ENCODE measurements at regions not wholly inside any gene's neighbourhood (a gene's known extent, or its start where the extent isn't known, plus 50 kb on each side); places are given as distances from the start of the nearest gene placed in this dataset.
"Not testable (repeated sequence)": the region's sequence is repeated elsewhere in the genome, so short reads cannot be mapped to it uniquely, and the experiment has no call there.

- H3K36me3 ChIP-seq (ENCODE audit: control insufficient read depth in 2 of 2, insufficient read depth in 2 of 2, low read length in 1 of 2), result no peaks in the 10 kb centered on the region
Observed at GRCh38 chr5:39691136-39691535, 266.4 kb upstream of the DAB2 start.

DNA sequence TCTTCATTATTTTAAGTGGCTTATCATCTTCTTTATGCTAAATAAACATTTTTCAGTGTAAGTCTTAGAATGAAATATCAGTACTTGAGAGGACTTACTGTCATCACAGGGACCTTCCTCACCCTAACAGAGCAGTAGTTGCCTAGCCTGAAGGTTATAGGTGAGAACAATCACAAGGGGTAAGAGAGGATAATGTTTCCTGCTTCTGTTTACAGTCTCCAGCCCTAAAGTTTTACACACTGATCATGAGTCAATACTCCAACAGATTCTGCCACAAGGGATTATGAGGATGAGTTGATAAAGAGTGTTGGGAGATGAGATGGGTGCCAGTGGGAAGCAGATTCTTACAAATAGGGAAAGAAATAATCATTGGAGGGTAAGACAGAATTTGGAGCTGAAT lies 265.1 kb upstream of the DAB2 start:
- Histone ChIP-seq H3K27me3 (ENCODE audit: control insufficient read depth in 1 of 2, insufficient read depth in 2 of 2, low read length in 2 of 2) (no peaks in the 10 kb centered on the region), H3K9me3 (ENCODE audit: control insufficient read depth in 2 of 2, insufficient read depth in 1 of 2, low read depth in 1 of 2, low read length in 1 of 2) (peaks cover 0 to 2% of the 10 kb centered on the region in 2 donors), H3K4me3 (ENCODE audit: low read depth in 1 of 2, low read length in 2 of 2) (no peak overlapping the region), H3K27ac (ENCODE audit: low read depth in 2 of 2, low read length in 1 of 2) (no peak overlapping the region), H3K36me3 (ENCODE audit: control insufficient read depth in 2 of 2, insufficient read depth in 2 of 2, low read length in 1 of 2) (no peaks in the 10 kb centered on the region), H3K4me1 (ENCODE audit: control insufficient read depth in 2 of 2, insufficient read depth in 2 of 2, low read length in 1 of 2) (no peaks in the 10 kb centered on the region)

More at GRCh38 chr5:39691136-39691535, 266.4 kb upstream of the DAB2 start:
- Histone ChIP-seq H3K27me3 (ENCODE audit: control insufficient read depth in 1 of 2, insufficient read depth in 2 of 2, low read length in 2 of 2) (no peaks in the 10 kb centered on the region), H3K27ac (ENCODE audit: low read depth in 2 of 2, low read length in 1 of 2) (no peak overlapping the region), H3K4me3 (ENCODE audit: low read depth in 1 of 2, low read length in 2 of 2) (no peak overlapping the region), H3K9me3 (ENCODE audit: control insufficient read depth in 2 of 2, insufficient read depth in 1 of 2, low read depth in 1 of 2, low read length in 1 of 2) (peaks cover 0 to 2% of the 10 kb centered on the region in 2 donors), H3K4me1 (ENCODE audit: control insufficient read depth in 2 of 2, insufficient read depth in 2 of 2, low read length in 1 of 2) (no peaks in the 10 kb centered on the region)
- 58 to 72% methylated on average over 1 of the region's 1 CpG for WGBS, 2 donors

DNA sequence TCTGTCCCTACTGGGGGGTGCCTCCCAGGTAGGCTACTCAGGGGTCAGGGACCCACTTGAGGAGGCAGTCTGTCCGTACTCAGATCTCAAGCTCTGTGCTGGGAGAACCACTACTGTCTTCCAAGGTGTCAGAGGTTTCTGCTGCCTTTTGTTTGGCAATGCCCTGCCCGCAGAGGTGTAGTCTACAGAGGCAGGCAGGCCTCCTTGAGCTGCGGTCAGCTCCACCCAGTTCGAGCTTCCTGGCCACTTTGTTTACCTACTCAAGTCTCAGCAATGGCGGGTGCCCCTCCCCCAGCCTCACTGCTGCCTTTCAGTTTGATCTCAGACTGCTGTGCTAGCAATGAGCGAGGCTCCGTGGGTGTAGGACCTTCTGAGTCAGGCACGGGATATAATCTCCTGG lies 263.1 kb upstream of the DAB2 start:
- H3K27ac ChIP-seq (ENCODE audit: low read depth in 2 of 2, low read length in 1 of 2); H3K36me3 ChIP-seq (ENCODE audit: control insufficient read depth in 2 of 2, insufficient read depth in 2 of 2, low read length in 1 of 2); H3K4me3 ChIP-seq (ENCODE audit: low read depth in 1 of 2, low read length in 2 of 2); H3K27me3 ChIP-seq (ENCODE audit: control insufficient read depth in 1 of 2, insufficient read depth in 2 of 2, low read length in 2 of 2); H3K9me3 ChIP-seq (ENCODE audit: control insufficient read depth in 2 of 2, insufficient read depth in 1 of 2, low read depth in 1 of 2, low read length in 1 of 2); H3K4me1 ChIP-seq (ENCODE audit: control insufficient read depth in 2 of 2, insufficient read depth in 2 of 2, low read length in 1 of 2): not testable (repeated sequence)
- WGBS, 2 donors, result 90 to 92% methylated on average over 8 of the region's 8 CpGs

GRCh38 chr5:39680213-39680612 lies 255.4 kb upstream of the DAB2 start:
- no peak overlapping the region for H3K27ac ChIP-seq (ENCODE audit: low read depth in 2 of 2, low read length in 1 of 2)
- no peaks in the 10 kb centered on the region for H3K4me1 ChIP-seq (ENCODE audit: control insufficient read depth in 2 of 2, insufficient read depth in 2 of 2, low read length in 1 of 2)
- H3K27me3 ChIP-seq (ENCODE audit: control insufficient read depth in 1 of 2, insufficient read depth in 2 of 2, low read length in 2 of 2), result peaks cover 0 to 2% of the 10 kb centered on the region in 2 donors
- H3K4me3 ChIP-seq (ENCODE audit: low read depth in 1 of 2, low read length in 2 of 2), result no peak overlapping the region
- WGBS, 2 donors, result 65 to 70% methylated on average over 1 of the region's 1 CpG
- H3K36me3 ChIP-seq (ENCODE audit: control insufficient read depth in 2 of 2, insufficient read depth in 2 of 2, low read length in 1 of 2), result no peaks in the 10 kb centered on the region
- no peaks in the 10 kb centered on the region for H3K9me3 ChIP-seq (ENCODE audit: control insufficient read depth in 2 of 2, insufficient read depth in 1 of 2, low read depth in 1 of 2, low read length in 1 of 2)

GRCh38 chr5:39678534-39678933 lies 253.8 kb upstream of the DAB2 start:
- no peaks in the 10 kb centered on the region for H3K9me3 ChIP-seq (ENCODE audit: control insufficient read depth in 2 of 2, insufficient read depth in 1 of 2, low read depth in 1 of 2, low read length in 1 of 2)
- no peak overlapping the region for H3K4me3 ChIP-seq (ENCODE audit: low read depth in 1 of 2, low read length in 2 of 2)
- WGBS, 2 donors, result 53 to 81% methylated on average over 1 of the region's 1 CpG
- H3K36me3 ChIP-seq (ENCODE audit: control insufficient read depth in 2 of 2, insufficient read depth in 2 of 2, low read length in 1 of 2), result no peaks in the 10 kb centered on the region
- no peaks in the 10 kb centered on the region for H3K4me1 ChIP-seq (ENCODE audit: control insufficient read depth in 2 of 2, insufficient read depth in 2 of 2, low read length in 1 of 2)
- no peak overlapping the region for H3K27ac ChIP-seq (ENCODE audit: low read depth in 2 of 2, low read length in 1 of 2)
- peaks cover 0 to 2% of the 10 kb centered on the region in 2 donors for H3K27me3 ChIP-seq (ENCODE audit: control insufficient read depth in 1 of 2, insufficient read depth in 2 of 2, low read length in 2 of 2)

GRCh38 chr5:39675676-39676075 lies 250.9 kb upstream of the DAB2 start:
- H3K27me3 ChIP-seq (ENCODE audit: control insufficient read depth in 1 of 2, insufficient read depth in 2 of 2, low read length in 2 of 2), result peaks cover 0 to 2% of the 10 kb centered on the region in 2 donors
- no peak overlapping the region for H3K27ac ChIP-seq (ENCODE audit: low read depth in 2 of 2, low read length in 1 of 2)
- WGBS, 2 donors, result 73 to 81% methylated on average over 2 of the region's 2 CpGs

DNA sequence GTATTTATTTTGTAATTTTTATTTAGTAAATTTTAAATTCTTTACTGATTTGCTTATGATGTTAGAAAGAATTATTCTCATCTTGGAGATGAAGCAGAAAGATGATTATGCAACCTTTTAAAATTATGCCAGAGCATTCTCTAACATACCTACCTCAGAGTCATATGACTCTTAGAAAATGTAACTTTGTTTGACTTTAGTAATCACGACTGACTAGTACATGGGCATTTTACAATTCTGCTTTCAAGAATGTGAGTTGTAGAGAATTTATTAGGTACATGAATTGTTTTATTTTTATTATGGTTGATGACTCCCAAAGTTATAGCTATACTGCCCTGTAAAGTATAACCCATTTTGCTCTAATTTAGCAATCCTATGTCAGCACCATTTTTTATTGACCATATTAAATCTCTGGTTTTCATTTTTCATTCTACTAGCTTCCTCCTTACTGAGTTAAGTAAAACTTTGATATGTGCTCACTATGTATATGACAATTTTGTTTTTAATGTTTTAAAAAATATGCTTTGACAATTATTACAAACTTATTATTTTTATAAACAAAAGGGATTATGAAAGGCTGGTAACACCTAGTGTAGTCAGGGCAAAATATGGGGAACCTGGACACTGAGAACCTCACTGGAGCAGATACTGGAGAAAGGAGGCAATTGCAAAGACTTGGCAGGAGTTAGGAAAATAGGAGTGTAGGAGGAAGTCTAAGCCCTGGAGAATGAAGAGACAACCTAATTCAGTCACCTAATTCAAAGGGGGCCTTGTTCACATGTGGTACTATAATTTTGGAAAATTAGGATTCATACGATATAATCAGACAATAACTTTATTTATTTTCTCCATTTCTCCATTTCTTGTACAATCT lies 249.7 kb upstream of the DAB2 start:
- H3K36me3 ChIP-seq (ENCODE audit: control insufficient read depth in 2 of 2, insufficient read depth in 2 of 2, low read length in 1 of 2), result no peaks in the 10 kb centered on the region
- WGBS, 2 donors, result 75 to 76% methylated on average over 2 of the region's 2 CpGs

More at GRCh38 chr5:39675676-39676075, 250.9 kb upstream of the DAB2 start:
- H3K4me3 ChIP-seq (ENCODE audit: low read depth in 1 of 2, low read length in 2 of 2), result no peak overlapping the region
- no peaks in the 10 kb centered on the region for H3K36me3 ChIP-seq (ENCODE audit: control insufficient read depth in 2 of 2, insufficient read depth in 2 of 2, low read length in 1 of 2)
- H3K9me3 ChIP-seq (ENCODE audit: control insufficient read depth in 2 of 2, insufficient read depth in 1 of 2, low read depth in 1 of 2, low read length in 1 of 2), result no peaks in the 10 kb centered on the region
- no peaks in the 10 kb centered on the region for H3K4me1 ChIP-seq (ENCODE audit: control insufficient read depth in 2 of 2, insufficient read depth in 2 of 2, low read length in 1 of 2)

DNA sequence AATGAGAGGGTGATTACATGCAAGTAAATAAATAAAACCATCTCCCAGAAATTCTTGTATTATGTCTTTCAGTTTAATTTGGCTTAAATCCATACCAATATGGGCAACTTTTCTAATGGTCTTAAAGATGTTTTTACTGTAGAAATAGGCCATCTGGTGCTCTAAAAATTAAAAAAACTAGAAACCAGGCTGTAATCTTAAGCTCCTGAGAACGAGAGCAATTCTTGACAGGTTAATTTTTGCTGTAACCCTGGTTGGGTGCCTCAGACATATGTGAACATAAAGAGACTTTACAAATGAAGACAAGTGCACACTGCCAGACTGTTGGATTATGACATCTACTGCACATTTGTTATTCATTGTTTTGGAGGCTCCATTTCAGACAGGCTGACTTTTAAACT lies 246.8 kb upstream of the DAB2 start:
- Histone ChIP-seq H3K27me3 (ENCODE audit: control insufficient read depth in 1 of 2, insufficient read depth in 2 of 2, low read length in 2 of 2) (peaks cover 0 to 2% of the 10 kb centered on the region in 2 donors), H3K4me1 (ENCODE audit: control insufficient read depth in 2 of 2, insufficient read depth in 2 of 2, low read length in 1 of 2) (no peaks in the 10 kb centered on the region), H3K36me3 (ENCODE audit: control insufficient read depth in 2 of 2, insufficient read depth in 2 of 2, low read length in 1 of 2) (no peaks in the 10 kb centered on the region), H3K9me3 (ENCODE audit: control insufficient read depth in 2 of 2, insufficient read depth in 1 of 2, low read depth in 1 of 2, low read length in 1 of 2) (no peaks in the 10 kb centered on the region), H3K4me3 (ENCODE audit: low read depth in 1 of 2, low read length in 2 of 2) (no peak overlapping the region), H3K27ac (ENCODE audit: low read depth in 2 of 2, low read length in 1 of 2) (no peak overlapping the region)
- 26 to 29% methylated on average over 1 of the region's 1 CpG for WGBS, 2 donors

More for the DNA sequence above, 249.7 kb upstream of the DAB2 start:
- Histone ChIP-seq H3K4me1 (ENCODE audit: control insufficient read depth in 2 of 2, insufficient read depth in 2 of 2, low read length in 1 of 2) (no peaks in the 10 kb centered on the region), H3K4me3 (ENCODE audit: low read depth in 1 of 2, low read length in 2 of 2) (no peak overlapping the region), H3K27me3 (ENCODE audit: control insufficient read depth in 1 of 2, insufficient read depth in 2 of 2, low read length in 2 of 2) (peaks cover 0 to 2% of the 10 kb centered on the region in 2 donors), H3K27ac (ENCODE audit: low read depth in 2 of 2, low read length in 1 of 2) (no peak overlapping the region), H3K9me3 (ENCODE audit: control insufficient read depth in 2 of 2, insufficient read depth in 1 of 2, low read depth in 1 of 2, low read length in 1 of 2) (no peaks in the 10 kb centered on the region)

DNA sequence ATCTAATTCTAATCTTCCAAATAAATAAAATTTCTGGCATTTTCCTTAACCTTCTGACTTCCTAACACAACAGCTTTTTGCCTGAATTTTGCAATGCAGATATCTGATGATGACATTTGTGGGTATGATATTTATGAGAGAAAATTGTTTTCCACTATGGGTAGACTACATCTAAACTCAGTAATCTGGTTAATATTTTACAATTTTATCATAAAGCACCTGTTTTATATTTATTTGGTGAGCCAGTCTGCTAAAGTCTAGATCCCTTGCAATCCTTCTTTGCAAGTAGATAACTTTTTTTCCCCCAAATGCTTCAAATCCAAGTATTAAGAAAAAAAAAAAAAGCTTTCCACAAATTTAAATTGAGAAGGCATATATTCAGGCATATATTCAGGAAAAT lies 246.2 kb upstream of the DAB2 start:
- Histone ChIP-seq H3K27ac (ENCODE audit: low read depth in 2 of 2, low read length in 1 of 2) (no peak overlapping the region), H3K4me1 (ENCODE audit: control insufficient read depth in 2 of 2, insufficient read depth in 2 of 2, low read length in 1 of 2) (no peaks in the 10 kb centered on the region), H3K9me3 (ENCODE audit: control insufficient read depth in 2 of 2, insufficient read depth in 1 of 2, low read depth in 1 of 2, low read length in 1 of 2) (no peaks in the 10 kb centered on the region), H3K4me3 (ENCODE audit: low read depth in 1 of 2, low read length in 2 of 2) (no peak overlapping the region), H3K27me3 (ENCODE audit: control insufficient read depth in 1 of 2, insufficient read depth in 2 of 2, low read length in 2 of 2) (peaks cover 0 to 2% of the 10 kb centered on the region in 2 donors), H3K36me3 (ENCODE audit: control insufficient read depth in 2 of 2, insufficient read depth in 2 of 2, low read length in 1 of 2) (no peaks in the 10 kb centered on the region)

DNA sequence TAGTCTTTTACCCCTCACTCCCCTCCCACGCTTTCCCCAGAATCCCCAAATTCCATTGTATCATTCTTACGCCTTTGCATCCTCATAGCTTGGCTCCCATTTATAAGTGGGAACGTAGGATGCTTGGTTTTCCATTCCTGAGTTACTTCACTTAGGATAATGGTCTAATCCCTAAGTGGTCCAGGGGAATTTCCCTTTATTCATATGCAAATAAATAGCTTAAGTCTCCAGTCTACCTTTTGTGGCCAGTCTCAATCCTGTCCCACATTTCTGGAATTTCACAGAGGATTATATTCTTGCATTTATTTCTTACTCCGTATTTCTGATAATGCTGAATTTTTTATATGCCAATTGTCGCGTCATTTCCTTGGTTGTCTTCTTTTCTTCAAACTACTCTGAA lies 245.6 kb upstream of the DAB2 start:
- Histone ChIP-seq H3K27me3 (ENCODE audit: control insufficient read depth in 1 of 2, insufficient read depth in 2 of 2, low read length in 2 of 2) (no peaks in the 10 kb centered on the region), H3K4me1 (ENCODE audit: control insufficient read depth in 2 of 2, insufficient read depth in 2 of 2, low read length in 1 of 2) (no peaks in the 10 kb centered on the region), H3K36me3 (ENCODE audit: control insufficient read depth in 2 of 2, insufficient read depth in 2 of 2, low read length in 1 of 2) (no peaks in the 10 kb centered on the region), H3K27ac (ENCODE audit: low read depth in 2 of 2, low read length in 1 of 2) (no peak overlapping the region), H3K4me3 (ENCODE audit: low read depth in 1 of 2, low read length in 2 of 2) (no peak overlapping the region), H3K9me3 (ENCODE audit: control insufficient read depth in 2 of 2, insufficient read depth in 1 of 2, low read depth in 1 of 2, low read length in 1 of 2) (peaks cover 0 to 2% of the 10 kb centered on the region in 2 donors)
- WGBS, 2 donors, result 88 to 93% methylated on average over 6 of the region's 6 CpGs

All from esophagus (tissue), 2 donors.